ENCODE measurements at regions not wholly inside any gene's neighbourhood (a gene's known extent, or its start where the extent isn't known, plus 50 kb on each side); places are given as distances from the start of the nearest gene placed in this dataset.

- Mint-ChIP-seq H3K9me3 (peaks cover 6 to 13% (median 10%) of the 10 kb centered on the region in 3 donors), H3K27me3 (no peaks in the 10 kb centered on the region), H3K4me1 (no peaks in the 10 kb centered on the region), H3K27ac (no peak overlapping the region), H3K36me3 (no peaks in the 10 kb centered on the region), H3K4me3 (no peak overlapping the region)
- Histone ChIP-seq H3K4me1 (ENCODE audit: control insufficient read depth in 1 of 2, extremely low read depth in 1 of 2, insufficient read depth in 2 of 2, low read length in 2 of 2) (no peaks in the 10 kb centered on the region), H3K27ac (ENCODE audit: low read length) (no peak overlapping the region), H3K9me3 (no peaks in the 10 kb centered on the region), H3K27me3 (replicated peaks in 1 of 2; ENCODE audit: control insufficient read depth in 2 of 2, extremely low read depth in 1 of 2, insufficient read depth in 2 of 2, low read length in 1 of 2) (no peaks in the 10 kb centered on the region), H3K4me3 (ENCODE audit: control insufficient read depth in 1 of 2, extremely low read depth in 1 of 2, low read length in 1 of 2) (no peak overlapping the region), H3K36me3 (ENCODE audit: control insufficient read depth in 2 of 2, extremely low read depth in 1 of 2, insufficient read depth in 1 of 2, low read length in 1 of 2) (no peaks in the 10 kb centered on the region)
- DNase-seq (no peak), ATAC-seq (replicated peaks in 1 of 4) (no peak)
- ChIA-PET CTCF (no interaction called here), POLR2A (no interaction called here)
These were observed 1005.8 kb downstream of the TRHDE start for GRCh38 chr12:73277971-73278370.

- ATAC-seq (replicated peaks in 1 of 4) (no peak), DNase-seq (no peak)
- no peak overlapping the region for H3K4me3 Mint-ChIP-seq
- peaks cover 4 to 11% (median 7%) of the 10 kb centered on the region in 3 donors for H3K9me3 Mint-ChIP-seq
- H3K27me3 ChIP-seq (replicated peaks in 1 of 2; ENCODE audit: control insufficient read depth in 2 of 2, extremely low read depth in 1 of 2, insufficient read depth in 2 of 2, low read length in 1 of 2), result no peaks in the 10 kb centered on the region
- CTCF ChIA-PET, result no interaction called here
- H3K27ac Mint-ChIP-seq, result no peak overlapping the region
- no peaks in the 10 kb centered on the region for H3K4me1 ChIP-seq (ENCODE audit: control insufficient read depth in 1 of 2, extremely low read depth in 1 of 2, insufficient read depth in 2 of 2, low read length in 2 of 2)
- no CpG with 5 or more reads among the region's 2 CpGs for WGBS (ENCODE audit: insufficient coverage)
- no peaks in the 10 kb centered on the region for H3K27me3 Mint-ChIP-seq
- POLR2A ChIA-PET, result no interaction called here
- no peak overlapping the region for H3K4me3 ChIP-seq (ENCODE audit: control insufficient read depth in 1 of 2, extremely low read depth in 1 of 2, low read length in 1 of 2)
- no peaks in the 10 kb centered on the region for H3K36me3 Mint-ChIP-seq
- H3K4me1 Mint-ChIP-seq, result no peaks in the 10 kb centered on the region
- H3K9me3 ChIP-seq, result no peaks in the 10 kb centered on the region
- no peaks in the 10 kb centered on the region for H3K36me3 ChIP-seq (ENCODE audit: control insufficient read depth in 2 of 2, extremely low read depth in 1 of 2, insufficient read depth in 1 of 2, low read length in 1 of 2)
- H3K27ac ChIP-seq (ENCODE audit: low read length), result no peak overlapping the region
These were observed 1029.4 kb downstream of the TRHDE start for GRCh38 chr12:73301530-73301929.

- no CpG with 5 or more reads among the region's 2 CpGs for WGBS (ENCODE audit: insufficient coverage)
- CTCF ChIA-PET, result no interaction called here
These were observed 1035.1 kb downstream of the TRHDE start for GRCh38 chr12:73307260-73307659.

GRCh38 chr12:73308079-73308478, 1035.9 kb downstream of the TRHDE start:
- H3K27me3 ChIP-seq (replicated peaks in 1 of 2; ENCODE audit: control insufficient read depth in 2 of 2, extremely low read depth in 1 of 2, insufficient read depth in 2 of 2, low read length in 1 of 2), result no peaks in the 10 kb centered on the region
- no peak overlapping the region for H3K27ac Mint-ChIP-seq
- H3K27me3 Mint-ChIP-seq, result no peaks in the 10 kb centered on the region
- H3K27ac ChIP-seq (ENCODE audit: low read length), result no peak overlapping the region
- WGBS (ENCODE audit: insufficient coverage), result no CpG with 5 or more reads among the region's 1 CpG
- H3K9me3 Mint-ChIP-seq, result peaks cover 0 to 11% (median 3%) of the 10 kb centered on the region in 3 donors
- H3K36me3 Mint-ChIP-seq, result no peaks in the 10 kb centered on the region
- no peak overlapping the region for H3K4me3 Mint-ChIP-seq
- H3K9me3 ChIP-seq, result no peaks in the 10 kb centered on the region
- DNase-seq (no peak), ATAC-seq (replicated peaks in 1 of 4) (no peak)
- no peaks in the 10 kb centered on the region for H3K4me1 Mint-ChIP-seq
- H3K4me3 ChIP-seq (ENCODE audit: control insufficient read depth in 1 of 2, extremely low read depth in 1 of 2, low read length in 1 of 2), result no peak overlapping the region
- no peaks in the 10 kb centered on the region for H3K4me1 ChIP-seq (ENCODE audit: control insufficient read depth in 1 of 2, extremely low read depth in 1 of 2, insufficient read depth in 2 of 2, low read length in 2 of 2)
- ChIA-PET POLR2A (no interaction called here), CTCF (no interaction called here)
- no peaks in the 10 kb centered on the region for H3K36me3 ChIP-seq (ENCODE audit: control insufficient read depth in 2 of 2, extremely low read depth in 1 of 2, insufficient read depth in 1 of 2, low read length in 1 of 2)

More at GRCh38 chr12:73307260-73307659, 1035.1 kb downstream of the TRHDE start:
- Histone ChIP-seq H3K9me3 (no peaks in the 10 kb centered on the region), H3K27me3 (replicated peaks in 1 of 2; ENCODE audit: control insufficient read depth in 2 of 2, extremely low read depth in 1 of 2, insufficient read depth in 2 of 2, low read length in 1 of 2) (no peaks in the 10 kb centered on the region), H3K4me1 (ENCODE audit: control insufficient read depth in 1 of 2, extremely low read depth in 1 of 2, insufficient read depth in 2 of 2, low read length in 2 of 2) (no peaks in the 10 kb centered on the region), H3K4me3 (ENCODE audit: control insufficient read depth in 1 of 2, extremely low read depth in 1 of 2, low read length in 1 of 2) (no peak overlapping the region), H3K36me3 (ENCODE audit: control insufficient read depth in 2 of 2, extremely low read depth in 1 of 2, insufficient read depth in 1 of 2, low read length in 1 of 2) (no peaks in the 10 kb centered on the region), H3K27ac (ENCODE audit: low read length) (no peak overlapping the region)
- ATAC-seq (replicated peaks in 1 of 4), result no peak
- H3K27ac Mint-ChIP-seq, result no peak overlapping the region
- no peak overlapping the region for H3K4me3 Mint-ChIP-seq
- H3K36me3 Mint-ChIP-seq, result no peaks in the 10 kb centered on the region
- no peaks in the 10 kb centered on the region for H3K4me1 Mint-ChIP-seq
- H3K27me3 Mint-ChIP-seq, result no peaks in the 10 kb centered on the region
- peaks cover 0 to 9% (median 3%) of the 10 kb centered on the region in 3 donors for H3K9me3 Mint-ChIP-seq
- POLR2A ChIA-PET, result no interaction called here
- DNase-seq, result no peak

GRCh38 chr12:73308747-73309146, 1036.6 kb downstream of the TRHDE start:
- no peak overlapping the region for H3K4me3 Mint-ChIP-seq
- H3K27ac ChIP-seq (ENCODE audit: low read length), result no peak overlapping the region
- no peak for DNase-seq
- H3K4me1 ChIP-seq (ENCODE audit: control insufficient read depth in 1 of 2, extremely low read depth in 1 of 2, insufficient read depth in 2 of 2, low read length in 2 of 2), result no peaks in the 10 kb centered on the region
- POLR2A ChIA-PET, result no interaction called here
- no peak for ATAC-seq (replicated peaks in 1 of 4)
- no peaks in the 10 kb centered on the region for H3K36me3 ChIP-seq (ENCODE audit: control insufficient read depth in 2 of 2, extremely low read depth in 1 of 2, insufficient read depth in 1 of 2, low read length in 1 of 2)
- no CpG with 5 or more reads among the region's 1 CpG for WGBS (ENCODE audit: insufficient coverage)
- no peaks in the 10 kb centered on the region for H3K27me3 Mint-ChIP-seq
- H3K27ac Mint-ChIP-seq, result no peak overlapping the region
- no peaks in the 10 kb centered on the region for H3K27me3 ChIP-seq (replicated peaks in 1 of 2; ENCODE audit: control insufficient read depth in 2 of 2, extremely low read depth in 1 of 2, insufficient read depth in 2 of 2, low read length in 1 of 2)
- H3K4me1 Mint-ChIP-seq, result no peaks in the 10 kb centered on the region
- H3K9me3 Mint-ChIP-seq, result peaks cover 3 to 11% (median 4%) of the 10 kb centered on the region in 3 donors
- no peaks in the 10 kb centered on the region for H3K9me3 ChIP-seq
- CTCF ChIA-PET, result interaction anchor here in 1 of 2 donors (0.6 kb wide), 1 partner anchor 1524 kb away, joined by 3 read pairs; no protein-coding TSS in a partner anchor
- no peaks in the 10 kb centered on the region for H3K36me3 Mint-ChIP-seq
- no peak overlapping the region for H3K4me3 ChIP-seq (ENCODE audit: control insufficient read depth in 1 of 2, extremely low read depth in 1 of 2, low read length in 1 of 2)

- Mint-ChIP-seq H3K4me1 (no peaks in the 10 kb centered on the region), H3K9me3 (peaks cover 25 to 35% (median 26%) of the 10 kb centered on the region in 3 donors), H3K27ac (no peak overlapping the region), H3K4me3 (no peak overlapping the region), H3K36me3 (no peaks in the 10 kb centered on the region), H3K27me3 (no peaks in the 10 kb centered on the region)
- CTCF ChIA-PET, result no interaction called here
- POLR2A ChIA-PET, result no interaction called here
- Histone ChIP-seq H3K36me3 (ENCODE audit: control insufficient read depth in 2 of 2, extremely low read depth in 1 of 2, insufficient read depth in 1 of 2, low read length in 1 of 2) (no peaks in the 10 kb centered on the region), H3K4me1 (ENCODE audit: control insufficient read depth in 1 of 2, extremely low read depth in 1 of 2, insufficient read depth in 2 of 2, low read length in 2 of 2) (no peaks in the 10 kb centered on the region), H3K27me3 (replicated peaks in 1 of 2; ENCODE audit: control insufficient read depth in 2 of 2, extremely low read depth in 1 of 2, insufficient read depth in 2 of 2, low read length in 1 of 2) (no peaks in the 10 kb centered on the region), H3K9me3 (no peaks in the 10 kb centered on the region), H3K4me3 (ENCODE audit: control insufficient read depth in 1 of 2, extremely low read depth in 1 of 2, low read length in 1 of 2) (peak overlapping the region in 1 of 2 donors; percentile 18), H3K27ac (ENCODE audit: low read length) (no peak overlapping the region)
- ATAC-seq (replicated peaks in 1 of 4), result no peak
- WGBS (ENCODE audit: insufficient coverage), result 83% methylated on average over 1 of the region's 1 CpG
- DNase-seq, result no peak
These were observed 1049.1 kb downstream of the TRHDE start for GRCh38 chr12:73321319-73321718.

GRCh38 chr12:73321776-73322175, 1049.6 kb downstream of the TRHDE start:
- Histone ChIP-seq H3K4me3 (ENCODE audit: control insufficient read depth in 1 of 2, extremely low read depth in 1 of 2, low read length in 1 of 2) (no peak overlapping the region), H3K36me3 (ENCODE audit: control insufficient read depth in 2 of 2, extremely low read depth in 1 of 2, insufficient read depth in 1 of 2, low read length in 1 of 2) (no peaks in the 10 kb centered on the region), H3K27ac (ENCODE audit: low read length) (no peak overlapping the region), H3K4me1 (ENCODE audit: control insufficient read depth in 1 of 2, extremely low read depth in 1 of 2, insufficient read depth in 2 of 2, low read length in 2 of 2) (no peaks in the 10 kb centered on the region), H3K9me3 (no peaks in the 10 kb centered on the region), H3K27me3 (replicated peaks in 1 of 2; ENCODE audit: control insufficient read depth in 2 of 2, extremely low read depth in 1 of 2, insufficient read depth in 2 of 2, low read length in 1 of 2) (no peaks in the 10 kb centered on the region)
- no peak overlapping the region for H3K4me3 Mint-ChIP-seq
- no peaks in the 10 kb centered on the region for H3K27me3 Mint-ChIP-seq
- CTCF ChIA-PET, result no interaction called here
- POLR2A ChIA-PET, result no interaction called here
- H3K36me3 Mint-ChIP-seq, result no peaks in the 10 kb centered on the region
- ATAC-seq (replicated peaks in 1 of 4) (no peak), DNase-seq (no peak)
- H3K9me3 Mint-ChIP-seq, result peaks cover 25 to 35% (median 30%) of the 10 kb centered on the region in 3 donors
- no peaks in the 10 kb centered on the region for H3K4me1 Mint-ChIP-seq
- WGBS (ENCODE audit: insufficient coverage), result 96% methylated on average over 4 of the region's 4 CpGs
- no peak overlapping the region for H3K27ac Mint-ChIP-seq

Data from T-cell (primary cell).